NCI-H1417 treated with DMSO at 0.1 percent for 48 hours (cell line): ENCODE measurements at regions not wholly inside any gene's neighbourhood (a gene's known extent, or its start where the extent isn't known, plus 50 kb on each side); places are given as distances from the start of the nearest gene placed in this dataset.

Experiments used
- DNase-seq: peaks from one replicate; lab custom pipeline; 2025; lab: John Stamatoyannopoulos, UW

DNA sequence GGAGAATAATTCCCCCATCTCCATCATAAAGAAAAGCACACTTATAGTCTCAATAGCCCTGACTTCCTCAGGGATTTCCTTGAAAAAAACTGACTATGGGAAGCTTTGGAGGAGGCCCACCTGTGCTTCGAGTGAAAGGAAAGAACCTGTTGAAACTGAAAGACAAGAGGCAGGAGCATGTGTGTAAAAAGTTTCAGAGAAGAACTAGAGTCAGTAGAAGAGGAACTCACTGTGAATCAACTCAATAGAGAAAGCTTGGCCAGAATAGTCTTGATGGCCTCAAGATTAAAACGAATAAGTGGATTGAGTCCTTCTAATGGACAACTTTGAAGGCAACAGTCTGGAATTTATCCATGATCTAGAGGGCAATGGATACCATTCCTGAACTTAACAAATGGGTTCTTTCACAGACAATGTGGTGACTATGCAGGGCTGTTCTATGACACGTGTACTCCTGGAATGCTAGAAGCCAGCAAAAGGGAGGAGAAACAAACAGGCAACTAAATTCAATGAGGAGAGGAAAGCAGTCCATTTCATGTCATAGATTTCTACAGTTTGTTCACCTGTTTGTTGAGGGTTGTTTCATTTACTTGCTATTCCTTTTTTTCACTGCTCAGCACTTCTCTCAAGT, 442.3 kb downstream of the GRB14 start:
- DNase-seq: no peak

DNA sequence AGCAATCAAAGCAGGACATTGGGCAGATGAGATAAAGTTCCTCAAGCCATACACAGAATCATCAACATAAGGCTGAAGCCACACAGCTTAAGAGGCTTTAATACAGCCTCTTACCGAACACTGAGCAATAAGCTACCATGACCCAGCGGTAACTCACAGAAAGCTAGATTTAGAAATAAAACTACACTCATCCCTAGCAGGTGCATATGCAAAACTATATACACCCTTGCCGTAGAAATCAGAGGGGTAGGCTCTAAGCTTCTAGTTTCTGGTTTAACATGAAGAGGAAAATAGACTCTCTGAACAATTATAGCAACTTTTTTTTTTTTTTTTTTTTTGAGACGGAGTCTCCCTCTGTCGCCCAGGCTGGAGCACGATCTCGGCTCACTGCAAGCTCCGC, 428.8 kb upstream of the FIGN start:
- no peak for DNase-seq

DNA sequence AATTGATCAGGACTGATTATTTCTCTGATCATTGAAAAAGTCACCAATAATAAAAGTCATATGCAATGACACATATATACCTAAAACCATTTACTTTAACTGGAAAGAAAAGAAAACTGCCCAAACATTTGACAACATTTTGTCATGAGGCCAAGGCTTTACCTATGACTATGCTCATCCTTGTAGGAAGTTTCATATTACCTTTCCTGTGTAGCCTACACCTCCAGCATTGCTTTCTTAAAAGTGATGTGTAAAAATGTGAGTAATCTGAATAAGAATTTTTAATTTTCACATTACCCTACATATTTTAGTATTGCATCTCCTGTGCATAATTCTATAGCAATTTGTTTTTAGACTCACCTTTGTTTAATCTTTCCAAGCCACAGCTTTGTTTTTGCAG, 419.8 kb upstream of the FIGN start:
- DNase-seq: no peak

DNA sequence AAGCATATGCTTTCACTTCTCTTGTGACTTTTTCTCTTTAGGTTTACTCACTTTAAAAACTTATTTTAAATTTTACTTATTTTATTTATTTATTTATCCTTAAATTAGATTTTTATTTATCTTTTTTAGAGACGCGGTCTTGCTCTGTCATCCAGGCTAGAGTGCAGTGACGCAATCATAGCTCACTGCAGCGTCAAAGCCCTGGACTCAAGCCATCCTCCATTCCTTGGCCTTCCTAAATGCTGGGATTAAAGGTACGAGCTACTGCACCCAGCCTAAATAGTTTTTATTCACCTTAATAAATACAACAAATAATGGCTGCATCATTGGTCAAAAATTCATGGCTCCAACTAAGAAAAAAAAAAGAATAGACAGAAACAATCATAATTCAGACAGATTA, 415.7 kb upstream of the FIGN start:
- no peak for DNase-seq

DNA sequence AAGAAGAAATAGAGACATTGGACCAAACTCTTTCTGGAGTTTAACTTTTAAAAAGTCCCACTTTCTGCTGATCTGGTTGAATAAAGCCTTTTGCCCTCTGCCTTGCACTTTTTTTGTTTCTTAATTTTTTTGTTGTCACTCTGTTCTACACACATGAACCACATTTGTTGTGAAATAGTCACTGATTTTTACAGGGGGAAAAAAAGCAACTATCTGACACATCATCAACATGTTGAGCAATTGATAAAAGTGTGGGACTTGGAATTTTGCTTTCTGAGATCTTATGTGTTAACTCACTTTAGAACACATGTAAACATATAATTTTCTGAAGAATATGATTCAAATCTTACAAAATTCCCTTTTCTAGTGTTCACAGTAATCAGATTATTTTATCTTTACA, 414.8 kb upstream of the FIGN start:
- DNase-seq: no peak

DNA sequence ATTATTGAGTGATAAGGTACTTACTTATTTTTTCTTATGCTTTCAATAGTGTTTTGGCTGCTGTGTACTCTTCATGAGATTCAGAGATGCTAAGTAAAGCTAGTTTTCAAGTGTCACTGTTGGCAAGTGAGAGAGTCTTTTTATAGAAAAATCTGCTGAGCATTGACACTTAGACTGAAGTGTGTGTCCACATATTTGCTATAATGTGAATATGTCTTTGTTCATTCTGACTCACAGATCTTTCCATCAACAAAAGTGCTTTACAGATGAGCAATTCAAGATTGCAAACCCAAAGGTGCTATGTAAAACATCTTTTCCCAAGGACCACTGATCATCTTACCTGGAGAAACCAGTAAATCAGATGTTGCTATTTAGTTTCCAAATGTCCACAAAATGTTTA, 410.6 kb upstream of the FIGN start:
- no peak for DNase-seq

DNA sequence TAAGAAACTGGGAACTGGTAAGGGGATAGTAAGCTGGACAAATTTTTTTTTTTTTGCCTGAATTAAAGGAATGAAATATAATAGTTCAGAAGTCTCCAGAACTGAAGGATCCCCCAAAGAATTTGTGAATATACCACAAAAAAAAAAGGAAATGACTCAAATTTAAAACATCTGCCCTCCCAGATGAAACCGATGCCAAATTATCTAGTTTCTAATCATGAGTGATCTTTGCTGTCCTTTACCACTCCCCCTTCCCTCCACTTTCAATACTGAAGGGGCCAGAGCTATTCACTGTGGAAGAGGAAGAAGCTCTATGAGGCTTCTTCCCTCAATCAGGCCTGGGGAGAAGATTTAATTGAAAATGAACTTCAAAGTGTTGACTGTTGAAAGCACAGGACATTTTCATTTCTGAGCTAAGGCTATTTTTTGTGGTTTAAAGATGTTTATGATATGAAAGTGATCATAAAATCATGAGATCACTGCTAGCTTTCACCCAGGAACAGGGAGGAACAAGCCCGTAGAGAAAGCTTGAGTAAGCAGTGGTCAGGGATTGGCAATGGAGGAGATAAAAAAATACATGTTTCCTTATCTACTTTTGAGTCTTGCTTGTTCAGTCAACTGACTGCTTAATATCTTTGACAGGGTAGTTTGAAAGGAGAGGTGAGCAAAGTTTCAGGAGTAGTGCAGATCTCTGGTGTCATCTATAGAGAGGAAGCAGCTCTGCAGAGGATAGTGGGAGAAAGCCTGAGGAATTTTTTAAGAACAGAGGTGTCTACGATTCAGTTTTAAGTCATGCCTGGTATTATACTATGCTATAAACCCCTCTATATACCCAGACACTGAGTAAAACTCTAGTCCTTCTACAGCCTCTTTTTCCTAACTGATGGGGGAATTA, 409.5 kb upstream of the FIGN start:
- no peak for DNase-seq

DNA sequence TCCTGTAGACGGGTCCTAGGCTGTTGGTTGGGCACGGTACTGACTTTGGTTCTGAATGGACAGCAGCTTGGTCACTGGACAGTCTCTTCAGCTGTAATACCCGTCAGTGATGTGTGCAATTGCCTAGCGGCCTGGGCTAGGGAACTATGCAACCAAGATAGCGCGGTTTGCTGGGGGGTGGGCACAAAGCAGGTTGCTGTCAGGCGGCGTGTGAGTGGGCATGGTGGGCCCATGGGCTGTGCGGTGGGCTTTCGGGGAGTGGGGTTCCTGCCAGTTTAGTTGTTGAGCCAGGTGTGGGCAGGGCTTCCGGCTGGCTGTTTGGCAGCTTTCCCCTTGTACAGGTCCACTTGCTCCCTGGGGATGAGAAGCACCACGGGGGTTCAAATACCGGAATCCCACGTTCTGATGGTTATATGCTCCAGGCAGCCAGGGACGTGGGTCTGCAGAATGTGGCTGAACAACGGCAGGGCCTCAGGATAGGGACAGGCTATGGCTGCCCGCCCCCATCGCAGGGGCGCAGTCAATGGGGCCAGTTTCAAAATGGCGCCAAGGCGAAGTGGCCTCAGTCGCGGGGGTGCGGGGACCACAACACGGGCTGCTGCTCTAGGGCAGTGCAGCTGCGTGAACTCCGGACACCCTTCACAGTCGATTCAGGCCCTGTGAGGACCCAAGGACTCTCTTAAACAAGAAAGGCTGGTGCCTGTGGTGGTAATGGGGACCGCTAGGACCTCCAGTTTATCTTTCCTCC, 407.5 kb upstream of the FIGN start:
- DNase-seq: no peak

DNA sequence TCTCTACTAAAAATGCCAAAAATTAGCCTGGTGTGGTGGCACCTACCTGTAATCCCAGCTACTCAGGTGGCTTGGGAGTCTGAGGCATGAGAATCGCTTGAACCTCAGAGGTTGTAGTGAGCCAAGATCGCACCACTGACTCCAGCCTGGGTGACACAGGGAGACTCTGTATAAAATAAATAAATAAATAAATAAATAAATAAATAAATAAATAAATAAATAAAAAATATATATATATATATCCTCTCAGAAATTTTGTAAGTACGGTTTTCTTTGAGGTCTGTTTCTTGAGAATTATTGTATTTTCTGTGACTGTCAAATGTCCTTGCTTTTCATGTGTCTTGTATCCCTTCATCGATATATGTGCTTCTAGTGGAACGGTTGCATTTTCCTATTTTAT, 406.9 kb upstream of the FIGN start:
- no peak for DNase-seq

DNA sequence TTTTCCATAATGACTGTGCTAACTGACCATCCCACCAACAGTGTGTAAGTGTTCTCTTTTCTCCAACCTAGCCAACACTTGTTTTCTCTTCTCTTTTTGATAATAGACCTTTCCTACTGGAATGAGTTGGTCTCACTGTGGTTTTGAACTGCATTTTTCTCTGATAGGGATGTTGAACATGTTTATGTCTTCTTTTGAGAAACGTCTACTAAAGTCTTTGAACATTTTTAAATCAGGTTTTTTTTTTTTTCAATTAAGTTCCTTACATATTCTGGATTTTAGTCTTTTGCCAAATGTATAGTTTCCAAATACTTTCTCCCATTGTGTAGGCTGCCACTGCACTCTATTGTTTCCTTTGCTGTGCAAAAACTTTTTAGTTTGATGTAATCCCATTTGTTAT, 405.5 kb upstream of the FIGN start:
- no peak for DNase-seq

DNA sequence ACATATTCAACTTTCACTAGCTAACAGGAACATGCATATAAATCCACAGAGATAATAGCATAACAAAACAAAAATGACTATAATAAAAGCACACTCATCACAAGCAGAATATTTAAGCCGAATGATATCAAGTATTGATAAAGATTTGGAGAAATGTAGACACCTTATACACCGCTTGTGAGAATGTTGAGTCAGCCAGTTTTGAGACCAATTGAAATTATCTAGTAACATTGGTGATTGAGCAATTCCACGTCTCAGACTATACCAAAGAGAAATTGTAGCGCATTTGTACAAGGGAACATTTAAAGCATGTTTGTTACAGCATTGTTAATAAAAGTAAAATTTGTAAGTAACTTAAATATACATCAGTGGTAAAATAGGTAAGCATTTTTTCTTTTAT, 402.9 kb upstream of the FIGN start:
- no peak for DNase-seq

DNA sequence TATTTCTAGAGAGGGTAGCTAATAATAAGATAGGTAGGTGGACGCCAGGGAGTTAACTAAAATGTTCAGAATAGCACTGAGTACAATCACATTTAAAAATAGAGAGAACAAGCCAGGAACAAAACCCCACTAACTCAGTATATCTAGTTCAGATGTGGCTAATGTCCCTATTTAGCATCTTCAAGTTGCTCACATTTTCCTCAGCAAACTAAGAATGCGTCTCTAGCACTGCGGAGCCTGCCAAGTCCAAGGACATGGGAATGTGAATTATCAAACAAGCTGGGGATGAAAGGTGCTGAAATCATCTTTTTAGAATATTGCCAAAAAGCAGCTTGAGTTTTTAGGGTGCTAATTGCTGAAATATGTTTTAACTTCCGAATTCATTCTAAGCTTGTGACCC, 398.5 kb upstream of the FIGN start:
- no peak for DNase-seq

DNA sequence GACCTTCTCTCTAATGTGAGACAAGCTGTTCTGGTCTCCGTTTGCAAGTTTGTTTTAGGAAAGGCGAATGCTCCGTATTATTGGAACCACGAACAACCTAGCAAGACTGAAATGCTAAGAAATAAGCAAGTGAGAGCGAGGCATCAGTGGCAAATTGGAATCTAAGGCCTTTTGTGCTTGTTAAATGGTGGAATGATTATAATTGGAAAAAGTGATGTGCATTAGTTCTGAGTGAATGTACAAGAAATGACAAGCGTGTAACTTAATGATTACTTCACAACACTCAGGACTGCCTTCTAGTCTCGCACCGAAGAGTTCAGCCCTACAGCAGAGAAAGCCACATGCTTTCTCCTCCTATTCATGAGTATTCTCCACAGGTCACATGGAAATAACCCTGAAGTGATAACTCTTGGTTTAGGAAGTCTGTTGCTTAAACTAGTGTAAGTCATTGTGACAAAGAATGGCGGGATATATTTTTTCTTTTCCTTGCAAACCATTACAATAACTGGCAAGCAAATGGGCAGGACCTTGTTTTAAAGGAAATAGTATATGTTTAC, 392.2 kb upstream of the FIGN start:
- DNase-seq: no peak

DNA sequence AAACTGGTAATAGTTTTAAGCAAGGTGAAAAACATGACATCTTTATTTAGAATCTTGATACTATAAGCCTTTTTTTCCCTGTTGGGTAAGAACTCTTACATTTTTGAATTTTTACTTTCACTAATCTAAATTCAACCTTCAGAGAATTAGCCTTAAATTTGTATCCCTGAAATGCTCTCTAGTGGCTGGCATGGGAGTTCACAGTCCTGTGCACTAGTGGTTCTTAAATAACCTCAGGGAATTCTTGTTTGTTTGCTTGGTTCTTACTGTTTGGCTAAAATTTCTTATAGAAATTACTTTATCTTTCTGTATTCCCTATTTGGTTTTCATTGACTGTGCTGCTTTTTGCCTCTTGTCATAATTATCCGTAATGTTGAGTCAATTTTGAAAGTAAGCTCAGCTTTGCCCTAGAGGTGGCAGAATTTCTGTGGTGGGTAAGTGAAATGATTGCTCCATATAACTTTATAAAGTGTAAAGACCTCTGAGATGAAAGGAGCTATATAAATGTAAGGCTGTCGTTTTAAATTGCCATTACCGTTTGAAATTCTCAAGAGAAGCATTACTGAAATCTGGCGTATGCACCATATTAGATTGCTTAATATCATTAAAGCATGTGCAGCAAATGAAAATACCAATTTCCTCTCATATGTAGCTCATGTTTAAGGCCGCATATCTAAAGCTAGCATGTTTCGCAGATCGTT, 391.3 kb upstream of the FIGN start:
- DNase-seq: no peak

DNA sequence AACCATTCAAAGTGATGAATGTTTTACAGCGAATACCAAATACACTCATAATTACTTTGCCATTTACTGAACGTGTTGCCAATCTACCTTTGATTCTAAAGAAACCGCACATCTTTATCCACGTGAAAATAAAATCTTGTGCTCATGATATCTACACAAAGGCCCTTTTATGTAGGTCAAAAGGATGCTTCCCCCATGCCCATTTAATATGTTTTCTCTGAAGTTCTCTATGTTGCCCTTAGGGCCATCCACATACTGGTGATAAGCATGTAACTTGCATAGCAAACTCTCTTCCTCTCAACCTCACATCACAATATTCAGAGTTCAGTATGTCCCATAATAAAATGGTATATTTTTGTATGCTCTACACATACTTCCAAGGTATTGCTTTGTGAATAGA, 380.0 kb upstream of the FIGN start:
- no peak for DNase-seq

DNA sequence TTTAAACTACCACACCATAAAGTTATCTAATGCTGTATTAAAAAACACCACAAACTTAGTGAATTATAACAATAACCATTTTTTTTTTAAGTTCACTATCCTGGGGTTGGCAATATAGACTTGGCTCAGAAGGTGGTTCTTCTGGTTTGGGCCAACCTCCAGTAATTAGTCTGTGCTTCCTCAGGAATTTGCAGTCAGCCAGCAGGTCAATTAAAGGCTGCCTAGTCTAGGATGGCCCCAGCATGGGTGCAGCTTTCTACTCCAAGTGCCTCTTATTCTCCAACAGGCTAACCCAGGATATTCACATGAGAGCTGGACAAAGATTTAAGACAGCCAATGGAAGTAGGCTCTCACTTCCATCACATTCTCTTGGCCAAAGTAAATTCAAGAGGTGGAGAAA, 379.1 kb upstream of the FIGN start:
- DNase-seq: no peak

DNA sequence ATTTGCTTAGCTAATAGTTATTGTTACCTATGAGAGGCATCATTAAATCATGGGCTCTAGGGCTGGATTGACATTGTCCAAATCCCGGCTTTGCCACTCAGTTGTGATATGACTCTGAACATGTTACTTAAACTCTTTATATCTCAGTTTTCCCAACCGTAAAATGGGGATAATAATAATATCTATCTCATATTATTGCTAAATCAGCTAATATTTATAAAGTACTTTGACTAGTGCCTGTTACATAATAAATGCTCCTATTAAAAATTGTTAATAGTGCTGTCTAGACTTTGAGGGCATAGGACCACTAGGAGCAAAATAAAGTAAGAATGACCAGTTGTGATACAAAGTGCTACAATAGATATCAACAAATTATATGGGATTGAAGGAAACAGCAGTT, 376.3 kb upstream of the FIGN start:
- no peak for DNase-seq

DNA sequence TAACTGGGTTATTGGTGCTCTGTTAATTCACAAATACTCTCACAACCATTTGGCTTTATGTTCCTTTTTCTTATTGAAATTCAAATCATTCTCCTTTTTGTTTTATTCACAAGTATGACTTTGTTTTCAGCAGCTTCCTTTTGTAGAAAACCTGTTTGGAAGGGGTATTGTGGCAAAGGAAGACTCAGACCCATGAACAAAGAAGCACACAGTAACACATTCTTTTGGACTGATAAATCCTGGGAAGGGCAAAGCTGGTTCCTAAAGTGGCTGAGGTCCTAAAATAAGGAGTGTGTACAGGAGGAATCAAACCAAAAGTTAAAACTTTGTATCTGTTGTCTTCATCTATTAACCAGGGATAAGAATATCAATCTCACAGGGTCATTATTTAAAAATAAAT, 374.7 kb upstream of the FIGN start:
- DNase-seq: no peak

DNA sequence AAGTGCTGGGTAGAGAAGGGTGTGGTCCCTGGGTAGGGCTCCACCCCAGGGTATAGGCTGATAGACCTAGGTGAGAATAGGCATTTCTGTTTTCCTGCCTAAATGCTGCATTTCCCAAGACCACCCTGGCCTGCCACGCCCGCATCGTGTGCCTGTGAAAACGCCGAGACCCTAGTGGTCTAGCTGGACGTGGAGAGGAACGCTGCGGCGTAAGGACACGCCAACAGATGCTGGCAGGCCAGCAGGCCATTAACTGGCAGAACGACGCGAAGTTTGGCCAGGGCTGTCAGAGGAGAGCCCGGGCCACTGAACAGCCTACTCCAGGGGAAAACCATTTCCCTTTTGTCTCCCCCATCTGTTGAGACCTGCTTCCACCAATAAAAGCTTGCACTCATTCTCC, 373.2 kb upstream of the FIGN start:
- no peak for DNase-seq

DNA sequence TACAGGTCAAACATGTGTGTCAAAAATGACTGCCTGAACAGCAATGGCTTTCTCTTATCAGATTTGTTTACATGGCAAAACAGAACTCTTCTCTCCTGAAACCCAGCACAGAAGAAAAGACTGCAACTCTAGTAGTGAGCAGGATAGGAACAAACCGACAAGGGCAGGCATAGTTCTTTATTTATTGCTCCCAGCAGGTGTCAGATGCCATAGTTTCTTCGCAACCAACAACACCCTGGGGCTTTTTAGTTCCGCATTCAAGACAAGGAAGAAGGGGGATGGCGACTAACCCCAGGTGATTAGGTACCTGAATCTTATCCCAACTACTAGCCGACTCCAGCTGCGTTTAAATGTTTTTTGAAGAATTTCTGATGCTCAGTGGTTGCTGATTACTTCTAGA, 367.5 kb upstream of the FIGN start:
- DNase-seq: no peak

DNA sequence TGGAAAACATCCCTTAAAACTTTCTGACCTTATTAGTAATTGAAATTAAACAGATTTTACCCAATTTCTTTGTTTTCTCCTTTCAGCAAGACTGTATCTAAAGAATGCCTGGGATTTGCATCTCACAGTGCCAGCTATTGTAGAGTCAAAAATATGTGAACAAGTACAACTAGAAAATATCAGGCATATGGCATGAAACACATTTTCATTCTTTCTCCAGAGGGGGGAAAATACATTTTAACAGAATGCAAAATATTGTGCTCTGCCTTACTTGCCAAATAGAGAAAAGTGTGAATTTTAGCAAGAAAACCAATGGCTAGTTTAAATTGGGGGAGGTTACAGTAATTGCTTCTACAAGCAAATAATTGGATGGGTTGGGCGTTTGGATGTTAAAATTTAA, 366.6 kb upstream of the FIGN start:
- no peak for DNase-seq

DNA sequence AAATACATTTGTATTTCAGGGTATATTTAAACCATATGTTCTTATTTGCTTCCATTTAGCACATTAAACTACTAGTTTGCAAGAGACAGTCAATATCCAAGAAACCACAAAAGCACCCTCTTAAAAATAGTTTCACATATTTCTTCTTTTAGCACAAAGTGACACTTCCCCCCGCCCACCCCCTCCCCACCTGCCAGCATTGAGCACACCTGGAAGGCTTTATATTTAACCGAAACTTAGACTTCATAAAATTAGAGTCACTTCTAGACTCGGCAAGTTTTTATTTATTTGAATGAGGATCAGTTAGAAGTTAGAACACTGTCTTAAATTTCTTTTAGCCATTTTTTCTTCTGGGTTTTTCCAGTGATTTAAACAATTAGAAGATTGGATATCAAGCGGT, 355.9 kb upstream of the FIGN start:
- no peak for DNase-seq
